Iris pigment epithelial cell (primary cell): ENCODE measurements at regions not wholly inside any gene's neighbourhood (a gene's known extent, or its start where the extent isn't known, plus 50 kb on each side); places are given as distances from the start of the nearest gene placed in this dataset.
"Not testable (repeated sequence)": the region's sequence is repeated elsewhere in the genome, so short reads cannot be mapped to it uniquely, and the experiment has no call there.

Source experiments
- DNase-seq: peaks from one replicate; pipeline ENCODE4 v3.0.0-alpha.2; 2011; ENCODE audit warnings: low read depth

DNA sequence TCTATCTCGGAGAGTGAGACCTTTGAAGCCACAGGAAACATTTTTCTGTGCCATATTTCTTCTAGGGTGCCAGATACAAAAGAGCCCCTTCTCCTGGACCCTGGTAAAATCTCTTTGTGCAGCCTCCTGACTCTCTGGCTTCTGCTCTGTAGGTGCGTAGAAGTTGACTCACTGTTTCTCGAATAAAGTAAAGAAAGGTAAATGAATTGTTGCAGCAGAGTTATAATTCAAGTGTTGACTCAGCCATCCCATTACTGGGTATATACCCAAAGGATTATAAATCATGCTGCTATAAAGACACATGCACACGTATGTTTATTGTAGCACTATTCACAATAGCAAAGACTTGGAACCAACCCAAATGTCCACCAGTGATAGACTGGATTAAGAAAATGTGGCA is 371.0 kb downstream of the OSTF1 start:
- DNase-seq, result not testable (repeated sequence)

DNA sequence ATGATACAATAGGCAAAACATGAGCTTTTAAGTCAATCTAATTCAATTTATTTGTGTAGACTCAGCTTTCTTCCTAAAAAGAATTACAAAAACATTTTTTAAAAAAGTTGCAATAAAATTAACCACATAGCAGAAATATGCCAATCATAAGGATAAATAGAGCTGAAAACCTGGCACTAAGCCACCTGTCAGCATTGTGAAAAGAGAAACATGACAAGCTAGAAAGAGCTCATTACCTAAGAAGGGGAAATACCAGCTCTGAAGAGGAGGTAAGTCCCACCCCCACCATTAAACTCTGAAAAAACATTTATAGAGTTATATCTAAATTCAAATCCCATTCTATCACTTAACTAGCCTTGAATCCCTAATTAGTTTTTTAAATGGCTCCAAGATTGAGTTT is 372.9 kb downstream of the OSTF1 start:
- DNase-seq, result no peak

DNA sequence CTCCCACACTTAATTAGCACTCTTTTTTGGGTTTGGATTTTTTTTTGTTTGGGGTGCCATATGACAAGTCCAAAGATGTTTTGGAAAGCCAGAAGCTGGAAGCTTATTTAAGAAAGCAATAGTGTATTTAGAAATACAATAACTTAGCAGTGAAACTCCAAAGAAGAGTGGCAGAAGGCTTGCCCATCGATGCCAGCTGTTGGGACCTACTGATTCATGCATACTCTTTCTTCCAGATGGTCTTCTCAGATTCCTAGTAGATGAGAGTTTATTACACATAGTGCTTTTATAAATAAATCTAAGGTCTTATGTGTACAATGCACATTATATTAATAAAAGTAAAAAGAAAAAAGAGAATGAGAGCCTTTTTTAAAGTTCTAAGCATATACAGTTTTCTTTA is 374.6 kb downstream of the OSTF1 start:
- no peak for DNase-seq

DNA sequence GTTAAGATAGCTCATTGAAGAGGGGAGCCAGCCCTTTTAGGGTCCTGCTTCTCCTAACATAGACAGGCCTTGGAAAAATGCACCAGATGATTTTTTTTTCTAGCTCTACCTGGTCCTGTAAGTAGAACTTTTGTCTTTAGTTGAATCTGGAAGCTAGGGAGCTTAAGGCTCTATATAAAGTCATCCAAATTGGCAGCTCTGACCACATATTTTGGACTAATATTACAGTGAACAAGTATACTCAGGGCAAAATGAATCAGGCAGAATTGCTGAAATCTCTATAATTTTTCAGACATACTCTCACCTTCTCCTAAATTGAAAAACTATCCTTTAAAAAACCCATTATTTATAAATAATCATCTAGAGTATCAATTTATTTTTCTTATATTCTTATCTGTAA is 375.6 kb downstream of the OSTF1 start:
- DNase-seq, result no peak

DNA sequence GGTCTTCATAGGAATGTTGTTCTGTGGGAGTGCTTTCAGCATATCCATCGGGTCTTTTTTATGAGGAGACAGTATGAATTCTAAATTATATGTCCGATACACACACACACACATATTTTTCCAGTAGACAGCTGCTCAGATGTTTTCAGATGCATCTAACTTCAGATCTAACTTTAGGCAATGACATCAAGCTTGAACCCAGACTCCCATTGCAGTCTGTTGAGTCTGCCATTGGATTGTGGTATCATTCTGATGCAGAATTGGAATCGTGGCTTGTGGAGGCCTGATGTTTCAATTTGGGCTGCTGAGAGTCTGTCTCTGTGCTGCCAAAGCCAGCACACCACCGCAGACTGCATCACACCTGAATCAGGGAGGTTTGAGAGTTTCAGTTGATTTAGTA is 376.4 kb downstream of the OSTF1 start:
- no peak for DNase-seq

DNA sequence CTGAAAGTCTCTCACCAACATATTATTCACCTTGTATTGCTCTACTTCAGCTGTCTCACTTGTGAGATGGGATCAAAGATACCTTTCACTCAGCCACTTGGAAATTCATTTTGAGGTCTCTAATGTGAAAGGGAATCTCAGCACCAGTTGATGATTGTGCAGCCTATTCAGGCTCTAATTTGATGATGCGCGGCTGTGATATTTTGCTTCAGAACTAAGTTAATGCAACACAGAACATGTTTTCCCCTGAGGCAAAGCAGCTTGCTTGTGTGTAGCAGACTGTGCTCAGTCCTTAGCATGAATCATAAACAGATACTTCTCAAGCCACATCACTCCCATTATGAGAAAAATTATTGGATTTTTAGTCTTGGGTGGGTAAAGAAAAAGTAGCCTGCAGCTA is 378.8 kb downstream of the OSTF1 start:
- no peak for DNase-seq

DNA sequence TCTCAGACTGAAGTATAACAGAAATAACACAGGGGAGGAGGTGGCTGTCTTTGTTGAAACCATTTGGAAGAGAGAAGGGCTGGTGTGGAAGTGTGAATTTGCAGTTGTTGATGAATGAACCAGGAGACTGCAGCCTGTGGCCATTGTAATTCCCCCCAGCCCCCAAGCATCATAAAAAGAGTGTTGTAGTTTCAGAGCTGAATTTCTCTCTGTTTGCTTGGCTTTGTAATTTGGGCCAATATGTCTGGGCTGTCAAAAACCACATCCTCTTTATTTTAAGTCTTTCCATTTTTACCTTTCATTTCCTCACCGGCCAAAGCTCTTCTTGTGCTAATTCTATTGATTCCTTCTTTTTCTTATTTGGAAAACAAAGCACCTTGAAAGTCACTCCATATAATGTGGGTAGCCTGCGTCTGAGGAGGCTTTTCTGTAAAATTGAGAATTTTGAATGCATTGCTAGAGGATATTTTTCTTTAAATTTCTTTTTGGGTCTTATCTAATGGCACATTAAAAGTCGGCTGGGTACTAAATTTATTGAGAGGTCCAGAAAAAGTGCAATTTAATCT is 383.3 kb downstream of the OSTF1 start:
- no peak for DNase-seq

DNA sequence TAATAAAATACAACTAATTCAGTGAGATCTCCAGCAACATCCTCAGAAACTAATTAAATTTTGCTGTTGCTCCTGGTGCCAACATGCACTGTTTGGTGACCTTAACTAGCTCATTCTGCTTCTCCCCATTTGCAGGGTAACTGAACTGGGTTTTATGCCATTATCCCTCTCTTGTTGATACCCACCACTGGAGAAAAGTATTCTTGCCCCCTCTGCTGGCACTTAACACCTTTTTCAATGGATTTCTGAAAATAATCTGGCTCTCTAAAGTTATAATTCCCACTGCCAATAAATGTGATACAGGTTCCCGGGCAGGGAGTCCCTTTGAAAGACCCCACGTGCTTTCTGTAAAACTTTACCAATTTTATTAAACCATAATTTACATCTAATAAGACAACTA is 394.3 kb downstream of the OSTF1 start:
- no peak for DNase-seq

DNA sequence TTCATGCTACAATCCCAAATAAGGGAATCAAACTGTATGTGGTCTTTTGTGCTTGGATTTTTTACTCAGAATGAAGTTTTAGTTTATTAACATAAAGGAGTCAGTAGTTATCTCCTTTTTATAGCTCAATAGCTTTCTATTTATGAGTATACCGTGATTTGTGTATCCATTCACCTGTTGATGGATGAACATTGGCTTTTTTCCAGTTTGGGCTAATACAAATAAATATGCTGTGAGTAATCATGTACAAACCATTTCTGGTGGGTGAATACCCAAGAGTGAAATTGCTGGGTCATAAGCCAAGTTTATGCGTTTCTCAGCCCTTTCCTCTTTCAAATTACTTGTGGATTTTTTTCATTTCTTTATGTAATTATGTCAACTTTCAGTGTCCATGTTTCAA is 395.3 kb downstream of the OSTF1 start:
- DNase-seq, result peak; percentile 1

DNA sequence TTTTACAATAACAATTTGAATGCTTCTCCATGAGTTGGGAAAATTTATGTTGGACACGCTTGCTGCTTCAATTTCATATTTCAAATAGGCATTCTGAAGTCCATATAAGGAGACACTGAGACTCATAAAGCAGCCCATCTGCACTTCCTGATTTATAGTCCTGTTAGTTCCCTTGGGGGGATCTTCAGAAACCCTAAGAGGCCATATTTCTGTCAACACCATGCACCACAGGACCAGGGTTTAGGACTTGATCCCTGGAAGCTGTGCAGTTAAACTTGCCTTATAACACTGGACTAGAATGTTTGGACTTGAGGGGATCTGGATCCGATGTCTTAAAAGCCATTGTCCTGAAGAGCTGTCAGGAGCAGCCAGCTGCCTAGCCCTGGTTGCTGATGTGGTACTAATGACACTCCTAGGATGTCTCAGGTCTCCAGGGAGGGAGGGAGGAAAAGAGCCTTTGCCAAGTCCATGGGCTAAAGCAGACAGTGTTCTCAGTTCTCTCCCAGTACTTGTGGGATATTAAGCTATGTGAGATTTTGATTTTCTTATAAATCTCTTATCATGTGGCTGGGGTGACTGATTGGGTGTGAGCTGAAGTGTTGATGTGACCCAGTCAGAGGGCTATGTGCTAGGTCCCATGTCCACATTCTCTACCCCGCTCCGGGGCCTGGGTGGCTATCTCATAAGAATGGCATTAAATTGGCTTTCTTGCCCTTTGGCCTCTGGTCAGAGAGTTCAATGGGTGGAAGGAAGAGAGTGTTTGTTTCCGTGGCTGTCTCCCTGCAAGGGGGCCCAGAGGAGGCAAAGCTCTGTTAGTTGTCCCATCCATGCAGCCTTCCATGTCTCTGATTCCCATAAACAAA is 399.8 kb downstream of the OSTF1 start:
- no peak for DNase-seq

DNA sequence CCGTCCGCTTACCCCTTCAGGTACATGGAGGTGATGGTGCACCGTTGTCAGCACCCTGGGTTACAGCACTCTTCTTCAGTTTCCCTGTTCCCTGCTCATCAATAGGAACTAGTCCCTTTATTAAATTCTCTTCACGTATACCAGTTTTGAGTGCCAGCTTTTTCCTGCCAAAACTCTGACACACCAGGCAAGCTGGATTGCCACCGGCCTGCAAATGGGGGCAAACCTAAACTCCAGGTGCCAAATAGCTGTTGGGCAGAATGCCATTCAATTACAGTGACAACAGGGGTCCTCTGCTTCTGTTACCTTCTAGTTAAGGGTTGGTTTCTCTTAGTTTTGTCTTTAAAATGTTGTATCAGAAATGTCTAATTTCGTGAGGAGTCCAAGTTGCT is 400.4 kb downstream of the OSTF1 start:
- no peak for DNase-seq

DNA sequence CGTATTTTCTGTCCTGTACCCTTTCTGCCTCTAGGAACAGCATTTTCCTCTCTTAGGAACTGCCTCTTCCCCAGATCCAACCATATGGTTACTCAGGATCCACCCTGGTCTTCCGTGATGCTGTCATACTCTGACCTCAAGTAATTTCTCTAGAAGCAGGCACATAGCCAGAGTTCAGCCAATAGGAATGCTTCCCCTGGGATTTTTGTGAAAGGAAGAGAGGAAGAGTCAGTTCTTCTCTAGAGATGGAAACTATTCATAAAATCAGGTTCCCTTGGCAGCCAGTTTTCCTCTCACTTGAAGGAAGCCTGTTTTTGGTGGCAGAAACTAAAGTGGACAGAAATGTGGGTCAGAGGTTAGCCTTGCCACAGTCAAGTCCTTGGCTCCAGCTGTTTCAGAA is 400.1 kb upstream of the PCSK5 start:
- DNase-seq, result no peak

DNA sequence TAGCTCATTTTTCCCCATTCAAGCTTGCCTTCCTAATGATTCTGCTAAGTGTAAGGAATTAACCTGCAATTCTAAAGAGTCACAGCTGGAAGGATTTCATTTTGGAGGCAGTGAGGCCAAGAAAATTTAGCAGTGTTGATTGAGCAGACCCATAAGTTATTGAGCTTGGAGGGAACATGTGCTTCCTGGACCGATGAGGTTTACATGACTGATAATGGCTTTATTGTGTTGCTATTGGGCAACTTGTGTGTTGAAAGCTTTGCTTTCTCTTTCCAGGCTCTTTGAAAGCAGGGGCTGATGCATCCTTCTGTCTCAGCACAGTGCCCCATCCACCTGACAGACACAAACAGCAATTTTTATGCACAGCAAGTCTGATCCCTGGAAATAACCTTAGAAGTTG is 398.9 kb upstream of the PCSK5 start:
- no peak for DNase-seq

DNA sequence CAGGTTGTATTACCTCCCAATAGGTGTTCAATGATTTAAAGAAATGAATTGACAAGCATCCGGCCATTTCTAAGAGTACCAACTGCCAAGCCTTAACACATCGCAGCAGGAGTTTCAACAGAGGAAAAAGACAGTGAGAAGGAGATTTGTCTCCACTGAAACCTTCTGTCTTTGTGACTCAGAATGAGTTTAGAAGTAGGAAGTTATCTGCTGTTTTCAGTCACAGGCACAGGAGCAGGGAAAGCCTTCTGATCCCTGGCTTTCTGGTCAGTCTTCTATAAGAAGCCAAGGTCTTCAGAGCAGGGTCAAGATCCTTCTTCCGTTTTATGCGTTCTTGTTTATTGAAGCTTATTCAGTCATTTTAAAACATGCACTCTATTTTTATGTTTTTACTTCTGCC is 390.7 kb upstream of the PCSK5 start:
- no peak for DNase-seq

DNA sequence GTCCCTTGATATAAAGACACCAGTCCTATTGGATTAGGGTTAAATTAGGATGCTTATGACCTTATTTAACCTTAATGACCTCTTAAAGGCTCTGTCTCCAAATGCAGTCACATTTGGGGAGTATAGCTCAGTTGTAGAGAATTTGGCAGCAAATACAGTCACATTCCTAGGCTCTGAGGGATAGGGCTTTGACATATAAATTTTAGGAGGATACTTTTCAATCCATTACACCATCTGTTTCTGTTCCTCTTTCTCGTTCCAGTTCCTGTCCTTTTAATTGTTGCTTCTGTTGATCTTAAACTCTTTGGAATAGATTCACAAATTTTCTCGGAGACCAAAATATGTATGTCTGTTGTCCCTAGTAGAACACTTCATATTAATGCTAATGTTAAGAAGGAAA is 390.0 kb upstream of the PCSK5 start:
- DNase-seq, result no peak

DNA sequence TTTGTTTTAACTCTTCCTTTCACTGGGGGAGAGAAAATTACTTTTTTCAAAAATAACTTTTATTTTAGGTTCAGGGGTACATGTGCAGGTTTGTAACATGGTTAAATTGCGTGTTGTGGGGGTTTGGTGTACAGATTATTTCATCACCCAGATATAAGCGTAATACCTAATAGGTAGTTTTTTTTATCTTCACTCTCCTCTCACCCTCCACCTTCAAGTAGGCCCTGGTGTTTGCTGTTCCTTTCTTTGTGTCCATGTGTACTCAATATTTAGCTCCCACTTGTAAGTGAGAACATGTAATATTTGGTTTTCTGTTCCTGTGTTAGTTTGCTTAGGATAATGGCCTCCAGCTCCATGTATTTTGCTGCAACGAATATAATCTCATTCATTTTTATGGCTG is 389.5 kb upstream of the PCSK5 start:
- not testable (repeated sequence) for DNase-seq

DNA sequence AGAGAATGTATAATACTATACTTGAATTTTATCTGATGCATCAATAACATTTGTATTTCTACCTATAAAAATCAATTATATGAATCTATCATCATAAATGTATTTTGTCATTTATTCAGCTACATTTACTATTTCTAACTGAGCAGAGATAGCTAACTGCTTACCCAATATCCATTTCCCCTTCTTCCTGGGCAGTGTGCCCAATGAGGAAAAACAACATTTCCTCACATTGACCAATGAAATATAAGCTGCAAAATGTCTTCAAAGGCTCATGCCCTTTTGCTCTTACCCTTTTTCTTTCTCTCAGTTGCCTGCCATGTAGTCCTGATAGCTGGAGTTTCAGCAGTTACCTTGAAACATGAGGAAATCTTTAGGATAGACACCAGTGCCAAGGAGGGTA is 385.8 kb upstream of the PCSK5 start:
- no peak for DNase-seq

DNA sequence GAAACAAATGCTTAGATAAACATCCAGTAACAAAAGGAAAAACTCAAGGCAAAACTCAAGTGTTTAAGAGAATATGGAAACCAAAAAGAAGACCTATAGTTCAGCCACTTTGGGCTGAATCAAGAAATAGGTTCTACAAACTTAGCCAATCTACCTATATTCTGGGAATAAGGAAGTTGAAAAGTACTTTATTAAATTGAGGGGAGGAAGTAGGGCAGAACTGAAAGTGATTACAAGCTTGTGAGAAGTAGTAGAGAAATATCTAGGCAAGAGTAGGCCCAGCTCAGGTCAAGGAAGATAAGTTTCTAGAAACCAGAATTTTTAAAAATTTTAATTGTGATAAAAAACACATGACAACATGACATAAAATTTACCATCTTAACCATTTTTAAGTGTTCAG is 384.8 kb upstream of the PCSK5 start:
- DNase-seq, result no peak

DNA sequence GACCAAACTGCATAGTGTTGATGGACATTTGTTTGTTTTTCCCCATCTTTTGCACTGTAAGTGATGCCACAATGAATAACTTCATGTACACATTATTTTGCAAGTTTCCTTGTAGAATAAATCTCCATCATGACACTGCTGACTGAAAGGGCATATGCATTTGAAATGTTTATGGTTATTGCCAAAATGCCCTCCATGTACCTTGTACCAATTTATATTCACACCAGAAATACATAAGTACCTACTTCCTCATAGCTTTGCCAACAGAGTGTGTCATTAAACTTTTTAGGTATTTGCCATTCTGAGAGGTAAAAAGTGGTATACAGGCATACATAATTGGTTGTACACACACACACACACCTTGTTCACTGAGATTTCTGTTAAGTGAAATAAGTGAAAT is 361.0 kb upstream of the PCSK5 start:
- no peak for DNase-seq

DNA sequence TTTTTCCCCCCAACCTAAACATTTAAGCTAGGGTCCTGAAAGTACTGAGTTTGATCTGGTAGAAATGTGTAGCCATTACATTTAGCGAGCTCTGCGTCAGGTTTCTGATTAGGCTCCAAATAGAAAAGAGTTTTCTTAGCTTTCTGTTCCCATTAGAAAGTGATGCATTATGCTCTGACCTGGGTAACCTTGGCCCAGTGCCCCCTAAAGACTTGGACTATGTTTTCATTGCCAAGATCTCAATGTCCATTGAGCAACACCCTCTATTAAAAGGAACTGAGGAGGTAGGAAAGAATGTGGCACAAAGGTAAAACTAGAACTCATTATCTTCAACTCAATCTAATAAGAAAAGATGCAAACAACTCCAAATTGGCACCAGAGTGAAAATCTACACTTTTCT is 358.9 kb upstream of the PCSK5 start:
- DNase-seq, result no peak

DNA sequence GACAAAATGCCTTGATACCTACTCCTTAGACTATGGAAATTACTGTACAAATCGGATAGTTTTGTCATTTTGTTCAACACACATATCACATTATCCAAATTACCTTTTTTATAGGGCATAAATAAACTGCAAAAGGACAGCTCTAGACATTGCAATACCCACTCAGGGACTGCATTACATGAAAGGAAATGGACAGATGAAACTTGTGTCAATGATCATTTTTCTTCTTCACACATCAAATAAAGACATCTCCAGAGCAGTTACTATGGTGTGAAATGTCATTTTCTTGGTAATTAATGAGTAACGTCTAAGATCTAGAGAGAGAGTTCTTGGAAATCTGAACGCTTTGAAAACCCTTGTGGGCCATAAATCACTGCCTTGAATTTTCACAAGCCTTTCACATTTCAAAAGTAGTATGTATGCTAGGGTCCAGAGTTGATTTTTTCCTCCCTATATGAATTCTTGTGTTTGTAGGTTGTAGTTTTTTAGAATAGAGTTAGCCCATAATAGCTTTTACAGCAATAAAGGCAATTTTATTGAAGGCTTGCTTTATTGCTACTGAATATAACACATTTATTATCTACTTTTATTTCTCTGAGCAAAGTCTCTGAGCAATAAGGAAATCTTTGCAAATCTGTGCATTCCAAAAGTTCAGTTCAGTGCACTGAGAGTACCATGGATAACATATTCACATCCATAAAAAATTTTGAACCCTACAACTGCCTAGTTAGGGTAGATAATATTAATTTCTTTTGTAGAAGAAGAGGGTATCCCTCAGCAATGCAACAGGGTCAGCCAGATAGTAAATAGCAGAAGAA is 358.0 kb upstream of the PCSK5 start:
- DNase-seq, result no peak

DNA sequence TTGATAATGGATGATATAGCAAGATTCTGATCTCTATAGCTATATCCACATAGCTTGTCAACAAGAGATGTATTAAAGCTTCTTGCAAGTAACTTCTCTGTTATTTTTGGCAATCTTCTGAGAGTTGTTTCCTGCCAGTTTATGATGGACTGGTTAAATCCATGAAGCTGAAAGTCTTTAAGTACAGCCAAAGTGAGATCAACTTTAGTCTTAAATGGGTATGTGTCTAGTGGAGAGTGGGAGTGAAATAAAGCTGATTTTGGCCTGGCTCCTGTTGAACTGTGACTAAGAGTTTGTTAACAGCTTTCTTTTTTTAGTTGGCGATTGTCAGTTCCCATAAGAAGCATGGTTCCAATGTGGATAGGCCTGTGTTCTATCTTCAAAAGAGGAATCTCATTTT is 350.9 kb upstream of the PCSK5 start:
- DNase-seq, result no peak

DNA sequence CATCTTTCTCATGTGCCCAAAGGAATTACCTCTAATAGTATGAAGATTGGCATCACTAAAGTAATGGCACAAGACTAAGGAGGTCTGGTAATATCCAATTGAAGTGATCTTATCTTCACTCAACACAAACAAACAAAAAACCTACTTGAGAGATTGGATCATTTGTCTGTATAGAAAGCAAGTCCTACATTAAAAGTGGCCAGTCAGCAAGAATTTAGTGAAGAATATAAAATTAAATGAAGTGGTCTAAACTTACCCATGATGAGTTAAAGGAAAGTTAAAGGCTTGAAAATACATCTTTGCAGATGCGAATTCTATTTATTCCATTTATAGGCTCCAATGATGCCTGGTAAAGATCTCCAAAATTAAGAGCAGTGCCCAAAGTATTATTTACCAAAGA is 350.3 kb upstream of the PCSK5 start:
- DNase-seq, result no peak
